Motor neuron (in vitro differentiated cells): ENCODE measurements at regions not wholly inside any gene's neighbourhood (a gene's known extent, or its start where the extent isn't known, plus 50 kb on each side); places are given as distances from the start of the nearest gene placed in this dataset.

ENCODE experiments used
- ATAC-seq, 8 experiments: fragments of 200-7000 bp; cut with Tn5 transposase; replicated peaks in 6 of 8; 2 replicates each; pipeline ENCODE4 v1.8.0; 2021; ENCODE audit warnings: mild to moderate bottlenecking in 8 of 8, moderate library complexity in 8 of 8
- H3K27ac ChIP-seq, 2 donors: fragments of 250-450 bp; sonication (Bioruptor Pico); 2 replicates each; pipeline ENCODE4 v1.9.0; 2021; ENCODE audit warnings: antibody characterized with exemption in 2 of 2, mild to moderate bottlenecking in 2 of 2, moderate library complexity in 1 of 2
- H3K4me1 ChIP-seq, 2 donors: fragments of 250-450 bp; sonication (Bioruptor Pico); replicated peaks in 1 of 2; 2 replicates each; pipeline ENCODE4 v1.6.1; 2021; ENCODE audit warnings: antibody characterized with exemption in 2 of 2, mild to moderate bottlenecking in 2 of 2, moderate library complexity in 1 of 2
- H3K4me3 ChIP-seq, 5 donors: fragments of 250-450 bp; sonication (Bioruptor Pico); 2 replicates each; pipeline ENCODE4 v1.9.0; 2021; ENCODE audit warnings: antibody characterized with exemption in 5 of 5, mild to moderate bottlenecking in 5 of 5, moderate library complexity in 4 of 5
- WGBS, 10 experiments: fragments of 450-650 bp; shearing (Covaris generic); methylation state at CpG; one replicate each; pipeline ENCODE4 v1.0.0; 2022; 5-methylcytosine and 5-hydroxymethylcytosine counted together
- in situ Hi-C, 9 experiments: fragments of 400-800 bp; cut with MboI; loops; one replicate each; pipeline ENCODE4 v1.15.0; 2021; ENCODE audit warnings: low sequenced_read_pairs in 9 of 9, low pct_unique_long_range_greater_than_20kb in 2 of 9; ENCODE audit not compliant: unreplicated experiment in 9 of 9

DNA sequence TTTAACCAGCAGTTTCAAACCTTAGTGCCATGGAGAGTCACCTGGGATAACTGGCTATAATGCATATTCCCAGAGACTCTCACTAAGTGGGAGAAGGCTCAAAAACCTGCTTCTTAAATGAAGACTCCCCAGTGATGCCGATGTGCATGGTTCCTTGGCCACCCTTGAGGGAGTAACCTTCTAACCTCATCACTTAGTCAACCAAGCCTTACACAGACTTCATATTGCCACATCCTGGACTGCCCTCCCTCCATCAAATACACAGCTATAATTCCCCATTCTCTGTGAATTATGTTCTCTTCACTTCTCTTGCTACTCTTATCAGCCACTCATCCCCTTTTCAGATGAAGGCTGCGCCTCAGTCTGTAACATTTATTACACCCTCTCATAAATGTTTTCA lies 462.9 kb upstream of the RGPD4 start:
- 82 to 100% (median 91%) methylated on average over 1 to 2 of the region's 2 CpGs; no CpG with 5 or more reads in 4 of the 10 experiments for WGBS, 10 experiments
- no peak for ATAC-seq
- in situ Hi-C loops, result no loop called here
- Histone ChIP-seq H3K27ac (no peak overlapping the region), H3K4me3 (no peak overlapping the region), H3K4me1 (peaks cover 17 to 21% of the 10 kb centered on the region in 2 donors)

DNA sequence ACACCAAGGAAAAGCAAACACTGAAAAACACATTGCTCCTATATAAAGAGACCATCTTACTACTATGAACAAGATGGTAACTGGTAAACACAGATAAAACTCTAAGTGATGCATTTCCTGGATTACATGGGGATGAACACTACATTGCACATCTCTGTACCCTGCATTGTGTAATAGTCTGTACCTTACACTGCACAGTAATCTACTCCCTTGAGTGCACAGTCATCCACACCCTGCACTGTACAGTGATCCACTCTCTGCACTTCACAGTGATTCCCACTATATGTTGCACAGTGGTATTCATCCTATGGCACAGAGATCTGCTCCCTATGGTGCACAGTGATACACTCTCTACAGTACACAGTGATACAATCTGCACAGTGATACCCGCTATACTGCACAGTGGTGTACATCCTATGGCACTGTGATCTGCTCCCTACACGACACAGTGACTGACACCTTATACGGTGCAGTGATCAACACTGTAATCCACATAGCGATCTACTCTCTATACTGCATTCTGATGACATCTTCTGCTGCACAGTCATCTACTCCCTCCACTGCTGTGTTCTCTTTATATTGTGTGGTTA lies 462.2 kb upstream of the RGPD4 start:
- no peak for ATAC-seq
- in situ Hi-C loops, result no loop called here
- peaks cover 17 to 21% of the 10 kb centered on the region in 2 donors for H3K4me1 ChIP-seq
- 20 to 100% (median 80%) methylated on average over 1 to 3 of the region's 4 CpGs; no CpG with 5 or more reads in 3 of the 10 experiments for WGBS, 10 experiments
- no peak overlapping the region for H3K4me3 ChIP-seq
- no peak overlapping the region for H3K27ac ChIP-seq

DNA sequence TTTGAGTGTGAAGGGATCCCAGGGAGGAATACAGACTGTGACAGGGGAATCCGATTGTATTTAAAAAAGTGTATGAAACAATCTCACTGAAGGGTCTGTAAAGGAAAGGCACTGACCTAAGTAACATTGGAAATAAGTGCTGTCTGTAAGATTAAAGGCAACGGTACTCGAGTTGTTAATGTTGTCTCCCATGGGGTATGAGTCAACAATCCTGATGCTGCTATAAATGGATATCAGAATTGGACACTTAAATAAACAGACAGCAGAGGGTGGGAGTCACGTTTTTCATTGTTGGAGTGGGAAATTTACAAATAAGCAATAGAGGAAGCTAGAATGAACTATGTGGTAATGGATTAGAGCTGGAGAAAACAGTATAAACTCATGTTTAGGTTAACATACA lies 452.4 kb upstream of the RGPD4 start:
- 0 to 100% (median 42%) methylated on average over 1 to 4 of the region's 4 CpGs for WGBS, 10 experiments

DNA sequence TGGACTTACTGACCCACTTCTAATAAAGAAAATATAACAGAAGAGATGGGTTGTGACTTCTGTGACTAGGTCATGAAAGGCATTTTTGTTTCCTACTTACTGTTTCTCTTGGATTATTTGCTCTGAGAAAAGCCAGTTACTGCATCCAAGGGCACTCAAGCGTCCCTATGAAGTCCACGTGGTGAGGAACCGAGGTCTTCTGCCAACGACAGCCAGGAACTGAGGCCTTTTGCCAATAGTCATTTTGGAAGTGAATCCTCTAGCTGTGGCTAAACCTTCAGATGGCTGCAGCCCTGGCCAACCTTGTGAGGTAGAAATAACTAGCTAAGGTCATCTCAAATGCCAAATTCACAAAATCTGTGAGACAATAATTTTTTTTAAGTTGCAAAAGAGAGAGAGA lies 449.8 kb upstream of the RGPD4 start:
- 0 to 97% (median 25%) methylated on average over 1 to 4 of the region's 4 CpGs; no CpG with 5 or more reads in 3 of the 10 experiments for WGBS, 10 experiments
- Histone ChIP-seq H3K27ac (no peak overlapping the region), H3K4me3 (no peak overlapping the region), H3K4me1 (no peaks in the 10 kb centered on the region)
- no peak for ATAC-seq
- in situ Hi-C loops, result no loop called here

More for the DNA sequence above, 452.4 kb upstream of the RGPD4 start:
- in situ Hi-C loops, result no loop called here
- no peak overlapping the region for H3K4me3 ChIP-seq
- no peak overlapping the region for H3K27ac ChIP-seq
- peak in 5 of 8 experiments; percentile 69 to 74 (median 72) for ATAC-seq
- no peaks in the 10 kb centered on the region for H3K4me1 ChIP-seq

DNA sequence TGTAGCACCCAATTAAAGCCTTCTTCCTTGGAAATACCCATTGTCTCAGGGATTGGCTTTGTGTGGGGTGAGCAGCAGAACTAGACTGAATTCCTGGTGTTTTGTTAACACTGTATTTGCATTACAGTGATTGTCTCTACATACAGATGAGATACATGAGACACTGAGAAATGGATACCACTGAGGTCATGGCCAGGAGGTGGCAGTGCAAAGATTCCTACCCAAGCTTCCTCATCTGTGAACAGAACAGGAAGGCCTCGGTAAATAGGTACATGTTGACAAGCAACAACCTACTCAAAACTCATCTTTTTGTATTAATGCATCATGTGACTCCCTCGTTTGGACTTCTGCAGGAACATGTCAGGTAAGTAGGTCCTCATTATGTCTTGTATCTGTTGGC lies 445.8 kb upstream of the RGPD4 start:
- ATAC-seq, result no peak
- no peak overlapping the region for H3K4me3 ChIP-seq
- in situ Hi-C loops, result no loop called here
- H3K27ac ChIP-seq, result no peak overlapping the region
- 17 to 100% (median 81%) methylated on average over 1 to 2 of the region's 2 CpGs; no CpG with 5 or more reads in 2 of the 10 experiments for WGBS, 10 experiments
- H3K4me1 ChIP-seq, result peaks cover 30 to 34% of the 10 kb centered on the region in 2 donors

DNA sequence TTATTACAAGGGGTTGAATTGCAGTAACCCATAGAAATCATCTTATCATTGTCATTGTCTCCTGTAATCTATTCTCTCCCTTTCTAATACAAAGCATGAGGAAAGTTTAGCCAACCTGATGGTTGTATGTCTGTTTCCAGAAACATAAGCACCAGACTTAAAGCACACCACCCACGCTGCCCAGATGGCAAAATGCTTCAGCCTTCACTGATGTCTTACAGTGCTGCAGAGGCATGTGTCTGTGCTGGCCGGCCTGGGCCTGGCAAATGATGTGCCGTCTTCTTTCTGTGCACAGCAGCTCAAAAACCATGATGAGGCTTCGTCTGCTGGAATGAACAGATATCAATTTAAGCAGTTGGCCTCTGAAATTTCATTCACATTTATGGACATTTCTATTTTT lies 443.0 kb upstream of the RGPD4 start:
- Histone ChIP-seq H3K4me1 (peaks cover 37 to 44% of the 10 kb centered on the region in 2 donors), H3K4me3 (no peak overlapping the region), H3K27ac (no peak overlapping the region)
- in situ Hi-C loops, result no loop called here
- ATAC-seq, result no peak
- WGBS, 10 experiments, result 10 to 100% (median 89%) methylated on average over 2 to 4 of the region's 4 CpGs; no CpG with 5 or more reads in 2 of the 10 experiments

DNA sequence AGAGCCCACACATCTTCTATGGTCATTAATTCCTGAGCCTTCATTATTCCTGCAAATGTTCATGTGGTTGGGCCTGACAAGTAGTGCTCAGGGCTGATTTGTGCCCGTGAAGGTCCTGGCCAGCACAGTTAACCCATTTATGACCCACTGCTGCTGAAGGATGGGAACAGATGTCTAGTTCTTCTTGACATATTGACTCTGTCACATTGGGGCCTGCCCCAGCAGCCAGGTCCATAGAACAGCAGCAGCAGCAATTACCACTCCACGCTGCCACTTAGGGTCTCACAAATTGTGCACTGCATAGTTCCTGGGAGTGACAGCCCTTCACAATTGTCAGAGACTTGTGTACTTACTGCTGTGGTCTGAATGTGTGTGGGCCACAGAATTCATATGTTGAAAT lies 442.3 kb upstream of the RGPD4 start:
- in situ Hi-C loops, result no loop called here
- peak in 5 of 8 experiments; percentile 12 to 57 (median 35) for ATAC-seq
- Histone ChIP-seq H3K4me1 (peaks cover 37 to 44% of the 10 kb centered on the region in 2 donors), H3K27ac (no peak overlapping the region), H3K4me3 (no peak overlapping the region)
- 20 to 50% (median 50%) methylated on average over 1 to 2 of the region's 2 CpGs; no CpG with 5 or more reads in 7 of the 10 experiments for whole genome bisulfite sequencing, 10 experiments

DNA sequence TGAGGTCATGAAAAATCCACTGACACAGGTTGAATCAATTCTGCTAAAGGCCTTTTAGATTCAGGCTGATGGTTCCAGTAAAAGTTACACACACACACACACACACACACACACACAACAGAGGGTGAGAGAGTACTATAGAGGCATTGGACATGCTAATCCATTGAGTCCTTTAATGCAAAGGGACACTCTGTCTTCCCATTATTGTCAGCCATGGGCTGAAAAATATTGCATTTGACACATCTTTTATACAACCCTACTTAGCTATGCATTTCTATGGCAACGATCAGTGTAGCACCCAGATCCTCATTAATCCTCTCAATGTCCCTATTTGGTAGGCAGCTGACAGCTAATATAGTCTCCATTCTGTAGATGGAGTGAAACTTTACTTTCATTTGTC lies 440.8 kb upstream of the RGPD4 start:
- Histone ChIP-seq H3K27ac (no peak overlapping the region), H3K4me3 (no peak overlapping the region), H3K4me1 (peaks cover 37 to 44% of the 10 kb centered on the region in 2 donors)
- in situ Hi-C loops, result no loop called here
- peak in 5 of 8 experiments; percentile 85 to 94 (median 91) for ATAC-seq
- 0 to 14% (median 0%) methylated on average over 1 of the region's 1 CpG; no CpG with 5 or more reads in 4 of the 10 experiments for WGBS, 10 experiments

DNA sequence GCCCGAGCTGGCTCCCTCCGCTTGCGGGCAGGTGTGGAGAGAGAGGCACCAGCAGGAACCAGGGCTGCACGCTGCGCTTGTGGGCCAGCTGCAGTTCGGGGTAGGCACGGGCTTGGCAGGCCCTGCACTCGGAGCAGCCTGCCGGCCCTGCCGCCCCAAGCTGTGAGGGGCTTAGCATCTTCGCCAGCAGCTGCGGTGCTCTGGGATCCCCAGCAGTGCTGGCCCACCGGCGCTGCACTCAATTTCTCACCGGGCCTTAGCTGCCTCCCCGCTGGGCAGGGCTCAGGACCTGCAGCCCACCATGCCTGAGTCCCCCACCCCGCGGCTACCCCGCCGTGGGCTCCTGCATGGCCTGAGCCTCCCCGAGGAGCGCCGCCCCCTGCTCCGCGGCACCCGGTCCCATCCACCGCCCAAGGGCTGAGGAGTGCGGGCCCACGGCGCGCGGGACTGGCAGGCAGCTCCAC lies 434.4 kb upstream of the RGPD4 start:
- 94% methylated on average over 6 of the region's 32 CpGs; no CpG with 5 or more reads in 9 of the 10 experiments for WGBS, 10 experiments
- ATAC-seq, result no peak
- in situ Hi-C loops, result no loop called here
- H3K4me1 ChIP-seq, result peaks cover 0 to 2% of the 10 kb centered on the region in 2 donors
- no peak overlapping the region for H3K4me3 ChIP-seq
- H3K27ac ChIP-seq, result no peak overlapping the region

DNA sequence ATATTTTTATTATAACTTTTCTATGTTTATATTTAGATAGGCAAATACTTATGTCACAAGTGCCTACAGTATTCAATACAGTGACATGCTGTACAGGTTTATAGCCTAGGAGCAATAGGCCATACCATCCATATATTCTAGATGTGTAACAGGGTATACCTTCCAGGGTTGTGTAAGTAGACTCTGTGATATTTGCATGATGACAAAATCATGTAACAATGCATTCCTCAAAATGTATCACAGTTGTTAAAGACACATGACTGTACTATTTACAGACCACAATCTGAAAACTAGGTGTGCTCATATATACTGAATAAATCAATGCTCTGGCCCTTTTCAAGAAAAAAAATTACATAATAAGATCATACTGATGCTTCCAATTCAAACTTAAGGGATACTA lies 433.2 kb upstream of the RGPD4 start:
- in situ Hi-C loops, result no loop called here
- peaks cover 0 to 2% of the 10 kb centered on the region in 2 donors for H3K4me1 ChIP-seq
- no peak for ATAC-seq
- no peak overlapping the region for H3K4me3 ChIP-seq
- H3K27ac ChIP-seq, result no peak overlapping the region

DNA sequence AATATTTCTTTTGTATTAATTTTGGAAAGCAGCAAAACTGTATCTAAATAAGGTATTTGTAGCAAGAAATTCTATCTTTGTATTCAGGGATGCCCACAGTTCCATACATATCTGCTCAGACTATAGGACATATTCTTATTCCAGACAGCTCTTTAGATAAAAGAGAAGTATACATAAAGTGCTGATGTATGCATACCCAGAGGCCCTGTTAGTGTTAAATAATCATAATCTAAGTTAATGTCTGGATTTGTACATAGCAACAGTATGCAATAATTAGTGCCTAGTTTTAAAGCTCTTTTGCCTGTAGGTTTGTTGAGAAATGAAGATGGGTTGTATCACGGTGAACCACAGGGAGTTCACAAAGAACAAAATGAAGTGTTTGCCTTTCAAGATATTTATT lies 428.0 kb upstream of the RGPD4 start:
- 0 to 100% (median 83%) methylated on average over 1 of the region's 1 CpG; no CpG with 5 or more reads in 3 of the 10 experiments for WGBS, 10 experiments
- peaks cover 0 to 2% of the 10 kb centered on the region in 2 donors for H3K4me1 ChIP-seq
- peak in 1 of 8 experiments; percentile 92 for ATAC-seq
- in situ Hi-C loops, result no loop called here
- H3K4me3 ChIP-seq, result no peak overlapping the region
- H3K27ac ChIP-seq, result no peak overlapping the region

DNA sequence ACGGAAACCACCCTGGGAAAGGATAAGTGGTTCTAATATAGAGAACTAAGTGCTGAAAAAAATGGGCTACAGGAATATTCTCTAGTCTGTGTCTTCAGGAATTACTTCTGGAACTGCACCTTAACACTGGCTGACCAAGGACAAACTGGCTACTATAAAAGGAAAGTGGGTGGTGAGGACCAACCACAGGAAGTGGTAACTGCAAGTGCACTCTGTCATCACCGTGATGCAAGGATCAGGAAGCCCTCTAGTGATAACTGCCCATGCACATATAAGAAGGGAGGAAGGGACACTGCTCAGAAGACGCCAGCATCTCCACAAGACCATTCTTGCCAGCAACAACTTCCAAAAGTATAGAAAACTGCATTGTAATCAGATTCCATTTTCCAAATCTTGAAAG lies 424.4 kb upstream of the RGPD4 start:
- ATAC-seq, result no peak
- in situ Hi-C loops, result no loop called here
- Histone ChIP-seq H3K4me3 (no peak overlapping the region), H3K4me1 (peaks cover 0 to 4% of the 10 kb centered on the region in 2 donors), H3K27ac (no peak overlapping the region)
- 0 to 92% (median 78%) methylated on average over 1 to 3 of the region's 3 CpGs; no CpG with 5 or more reads in 1 of the 10 experiments for WGBS, 10 experiments

DNA sequence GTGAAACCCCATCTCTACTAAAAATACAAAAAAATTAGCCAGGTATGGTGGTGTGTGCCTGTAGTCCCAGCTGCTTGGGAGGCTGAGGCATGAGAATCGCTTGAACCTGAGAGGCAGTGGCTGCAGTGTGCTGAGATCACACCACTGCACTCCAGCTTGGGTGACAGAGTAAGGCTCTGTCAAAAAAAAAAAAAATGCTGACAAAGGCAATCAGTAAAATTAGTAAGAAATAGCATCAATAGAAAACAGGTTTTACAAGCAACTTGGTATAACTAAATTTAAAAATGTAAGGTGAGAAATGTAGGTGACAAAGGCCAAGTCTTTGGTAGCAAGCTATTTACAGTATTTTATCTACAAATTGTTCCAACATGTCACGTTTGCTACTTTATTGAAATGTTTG lies 421.4 kb upstream of the RGPD4 start:
- no peak overlapping the region for H3K27ac ChIP-seq
- in situ Hi-C loops, result no loop called here
- no peak overlapping the region for H3K4me3 ChIP-seq
- WGBS, 10 experiments, result 0 to 89% (median 38%) methylated on average over 1 to 2 of the region's 2 CpGs; no CpG with 5 or more reads in 3 of the 10 experiments
- no peak for ATAC-seq
- peaks cover 0 to 11% of the 10 kb centered on the region in 2 donors for H3K4me1 ChIP-seq

DNA sequence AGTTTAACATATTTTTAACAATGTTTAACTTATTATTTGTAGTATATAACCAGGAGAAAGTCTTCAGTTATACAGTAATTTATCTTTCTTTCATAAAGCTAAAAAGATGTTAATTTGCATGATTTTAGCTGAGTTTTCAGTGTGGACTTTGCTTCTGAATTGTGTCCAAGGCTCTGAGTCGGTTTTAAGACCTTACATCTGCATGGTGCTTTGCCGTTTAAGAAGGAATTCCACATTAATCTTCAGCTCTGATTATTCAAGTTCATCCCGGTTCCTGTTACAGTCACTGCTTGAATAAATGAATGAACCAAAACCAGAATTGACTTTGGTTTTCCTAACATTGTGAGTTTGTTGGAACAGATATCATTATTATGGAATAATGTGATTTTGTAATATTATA lies 419.7 kb upstream of the RGPD4 start:
- WGBS, 10 experiments, result 0 to 100% (median 58%) methylated on average over 1 to 3 of the region's 3 CpGs; no CpG with 5 or more reads in 1 of the 10 experiments
- peak in 1 of 8 experiments; percentile 66 for ATAC-seq
- in situ Hi-C loops, result no loop called here
- H3K4me3 ChIP-seq, result no peak overlapping the region
- H3K27ac ChIP-seq, result no peak overlapping the region
- H3K4me1 ChIP-seq, result peaks cover 0 to 11% of the 10 kb centered on the region in 2 donors
